Parathyroid adenoma (tissue), 2 donors: ENCODE measurements at regions not wholly inside any gene's neighbourhood (a gene's known extent, or its start where the extent isn't known, plus 50 kb on each side); places are given as distances from the start of the nearest gene placed in this dataset.
"Not testable (repeated sequence)": the region's sequence is repeated elsewhere in the genome, so short reads cannot be mapped to it uniquely, and the experiment has no call there.

Experiments
- H2AFZ ChIP-seq: fragments of 300-600 bp; sonication (generic); one replicate; pipeline ENCODE4 v1.7.0; 2017; ENCODE audit warnings: antibody characterized with exemption, mild to moderate bottlenecking
- H3K27ac ChIP-seq: fragments of 300-600 bp; sonication (generic); one replicate; pipeline ENCODE4 v1.7.0; 2017
- H3K27me3 ChIP-seq: fragments of 300-600 bp; sonication (generic); one replicate; pipeline ENCODE4 v1.7.0; 2017; ENCODE audit warnings: low read length; ENCODE audit not compliant: control insufficient read depth, insufficient read depth
- H3K36me3 ChIP-seq: fragments of 300-600 bp; sonication (generic); one replicate; pipeline ENCODE4 v1.7.0; 2017; ENCODE audit warnings: low read length; ENCODE audit not compliant: control insufficient read depth, insufficient read depth
- H3K4me1 ChIP-seq: fragments of 300-600 bp; sonication (generic); one replicate; pipeline ENCODE4 v1.7.0; 2017; ENCODE audit warnings: control low read depth
- H3K4me2 ChIP-seq: fragments of 300-600 bp; sonication (generic); one replicate; pipeline ENCODE4 v1.7.0; 2017; ENCODE audit warnings: low read length
- H3K4me3 ChIP-seq: fragments of 300-600 bp; sonication (generic); one replicate; pipeline ENCODE4 v1.7.0; 2017; ENCODE audit warnings: low read depth, low read length
- H3K79me2 ChIP-seq: fragments of 300-600 bp; sonication (generic); one replicate; pipeline ENCODE4 v1.7.0; 2017; ENCODE audit warnings: control low read depth
- H3K9ac ChIP-seq: fragments of 300-600 bp; sonication (generic); one replicate; pipeline ENCODE4 v1.7.0; 2017; ENCODE audit warnings: mild to moderate bottlenecking
- H3K9me3 ChIP-seq: fragments of 300-600 bp; sonication (generic); one replicate; pipeline ENCODE4 v1.7.0; 2017; ENCODE audit warnings: low read length; ENCODE audit not compliant: control insufficient read depth
- CTCF ChIP-seq: fragments of 300-600 bp; sonication (generic); IDR thresholded peaks from one replicate; pipeline ENCODE4 v1.7.0; 2017; ENCODE audit warnings: antibody characterized with exemption, mild to moderate bottlenecking
- donor health status: primary hyperparathyroidism.

DNA sequence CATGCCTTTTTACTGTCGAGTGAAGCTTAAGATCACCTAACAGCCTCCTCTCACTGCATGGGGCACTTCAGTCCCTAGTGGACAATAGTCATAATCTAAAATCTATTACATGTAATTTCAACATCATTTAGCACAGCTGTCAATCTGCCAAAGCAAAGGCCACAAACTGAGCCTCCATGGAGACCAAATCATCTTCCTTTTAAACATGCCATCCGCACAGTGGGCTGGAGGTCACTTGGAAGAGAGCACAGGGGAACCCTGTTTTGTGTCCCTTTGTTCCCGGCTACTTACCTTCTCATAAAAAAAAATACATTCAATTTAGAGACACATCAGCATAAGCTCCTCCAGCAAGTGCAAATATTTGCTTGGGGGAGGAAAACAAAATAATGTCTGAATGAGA lies 167.3 kb downstream of the SQOR start:
- H3K9me3 ChIP-seq = no peaks in the 10 kb centered on the region
- no peak overlapping the region for H3K4me3 ChIP-seq
- no peaks in the 10 kb centered on the region for H3K36me3 ChIP-seq
- no peak overlapping the region for H3K27ac ChIP-seq
- no peaks in the 10 kb centered on the region for H3K79me2 ChIP-seq
- H2AFZ ChIP-seq = no peak overlapping the region
- no peaks in the 10 kb centered on the region for H3K27me3 ChIP-seq
- no peaks in the 10 kb centered on the region for H3K4me1 ChIP-seq
- no peak for TF ChIP-seq CTCF
- no peak overlapping the region for H3K9ac ChIP-seq
- H3K4me2 ChIP-seq = no peak overlapping the region

DNA sequence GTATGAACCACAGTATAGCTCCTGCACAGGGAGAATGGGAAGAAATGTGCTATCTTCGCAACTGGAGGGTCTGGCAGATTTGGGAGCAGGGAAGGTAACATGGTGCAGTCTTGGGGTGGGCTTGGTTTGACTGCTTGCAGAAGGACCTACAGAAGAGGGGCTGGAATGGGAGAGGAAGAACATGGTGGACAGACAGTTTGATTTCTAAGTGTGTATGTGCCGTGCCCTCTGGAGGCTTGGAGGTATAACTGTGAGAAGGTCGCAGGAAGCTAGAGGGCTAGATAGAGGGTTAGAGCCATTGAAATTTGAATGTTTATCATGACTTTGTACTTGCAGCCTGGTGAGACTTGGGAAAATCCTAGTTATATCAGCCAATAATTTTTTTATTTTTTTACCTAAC lies 169.2 kb downstream of the SQOR start:
- H3K9me3 ChIP-seq = no peaks in the 10 kb centered on the region
- no peak overlapping the region for H3K9ac ChIP-seq
- no peaks in the 10 kb centered on the region for H3K79me2 ChIP-seq
- no peaks in the 10 kb centered on the region for H3K4me1 ChIP-seq
- H3K27me3 ChIP-seq = no peaks in the 10 kb centered on the region
- H2AFZ ChIP-seq = no peak overlapping the region
- no peak overlapping the region for H3K4me3 ChIP-seq
- H3K4me2 ChIP-seq = no peak overlapping the region
- TF ChIP-seq CTCF = no peak
- H3K36me3 ChIP-seq = no peaks in the 10 kb centered on the region
- H3K27ac ChIP-seq = no peak overlapping the region

GRCh38 chr15:45810201-45810600 lies 175.4 kb downstream of the SQOR start:
- Histone ChIP-seq H3K27me3 (no peaks in the 10 kb centered on the region), H3K4me3 (no peak overlapping the region), H3K79me2 (no peaks in the 10 kb centered on the region), H3K4me1 (no peaks in the 10 kb centered on the region), H3K36me3 (no peaks in the 10 kb centered on the region), H2AFZ (no peak overlapping the region), H3K9me3 (no peaks in the 10 kb centered on the region), H3K27ac (no peak overlapping the region), H3K9ac (no peak overlapping the region), H3K4me2 (no peak overlapping the region)
- no peak for TF ChIP-seq CTCF

GRCh38 chr15:45812200-45812599 lies 177.4 kb downstream of the SQOR start:
- TF ChIP-seq CTCF = no peak
- Histone ChIP-seq H3K4me3 (no peak overlapping the region), H3K4me1 (no peaks in the 10 kb centered on the region), H3K36me3 (no peaks in the 10 kb centered on the region), H3K9me3 (no peaks in the 10 kb centered on the region), H3K79me2 (no peaks in the 10 kb centered on the region), H3K27ac (no peak overlapping the region), H3K4me2 (no peak overlapping the region), H3K9ac (no peak overlapping the region), H3K27me3 (no peaks in the 10 kb centered on the region), H2AFZ (no peak overlapping the region)

GRCh38 chr15:45817578-45817977 lies 182.7 kb downstream of the SQOR start:
- H3K79me2 ChIP-seq, H3K9ac ChIP-seq, H3K4me3 ChIP-seq, H3K4me1 ChIP-seq, H3K9me3 ChIP-seq, H3K27me3 ChIP-seq, H3K36me3 ChIP-seq, H2AFZ ChIP-seq, H3K4me2 ChIP-seq, H3K27ac ChIP-seq: not testable (repeated sequence)
